RWPE1 (cell line): ENCODE measurements at regions not wholly inside any gene's neighbourhood (a gene's known extent, or its start where the extent isn't known, plus 50 kb on each side); places are given as distances from the start of the nearest gene placed in this dataset.
A peak's percentile ranks its signal among the peaks of the same experiment; 100 is the strongest.

Experiments
- CTCF ChIA-PET: fragments of 350-600 bp; sonication (Branson Sonifier 250); formaldehyde crosslinking; extraction: SDS; loops from one replicate; lab custom pipeline; 2021; lab: Yijun Ruan, JAX
- POLR2A ChIA-PET: fragments of 400-600 bp; formaldehyde crosslinking; extraction: SDS; loops from one replicate; lab custom pipeline; 2020; ENCODE audit warnings: antibody characterized with exemption; ENCODE audit not compliant: low non-redundant PET; lab: Yijun Ruan, JAX
- DNase-seq: peaks from one replicate; pipeline ENCODE4 v3.0.0; 2012; ENCODE audit warnings: low spot score
- H3K27ac ChIP-seq: fragments of 450-650 bp; 2 replicates; pipeline ENCODE4 v1.5.1; 2017
- CTCF ChIP-seq: fragments of 450-650 bp; conservative IDR thresholded peaks from 2 replicates; pipeline ENCODE4 v1.5.1; 2017; ENCODE audit warnings: low read depth, mild to moderate bottlenecking

GRCh38 chr4:163781726-163782125 is 287.2 kb downstream of the TMA16 start:
- DNase-seq: no peak
- ChIA-PET POLR2A (no interaction called here), CTCF (no interaction called here)
- H3K27ac ChIP-seq: no peak overlapping the region
- TF ChIP-seq CTCF: no peak

GRCh38 chr4:163790231-163790630 is 295.7 kb downstream of the TMA16 start:
- POLR2A ChIA-PET: no interaction called here
- no peak overlapping the region for H3K27ac ChIP-seq
- TF ChIP-seq CTCF: no peak
- CTCF ChIA-PET: interaction anchor here (0.7 kb wide), 1 partner anchor 33 kb away, joined by 3 read pairs; no protein-coding TSS in a partner anchor
- no peak for DNase-seq

GRCh38 chr4:163795885-163796284 is 301.4 kb downstream of the TMA16 start:
- no peak for DNase-seq
- TF ChIP-seq CTCF: no peak
- H3K27ac ChIP-seq: no peak overlapping the region
- ChIA-PET POLR2A (no interaction called here), CTCF (interaction anchor here (0.7 kb wide), 1 partner anchor 972 kb away, joined by 4 read pairs; no protein-coding TSS in a partner anchor)

GRCh38 chr4:163804001-163804400 is 309.5 kb downstream of the TMA16 start:
- no peak for DNase-seq
- ChIA-PET CTCF (interaction anchor here (0.6 kb wide), 1 partner anchor 1434 kb away, joined by 3 read pairs; no protein-coding TSS in a partner anchor), POLR2A (no interaction called here)
- TF ChIP-seq CTCF: no peak
- H3K27ac ChIP-seq: no peak overlapping the region

- CTCF ChIA-PET: no interaction called here
- no peak overlapping the region for H3K27ac ChIP-seq
- POLR2A ChIA-PET: no interaction called here
- no peak for DNase-seq
- no peak for TF ChIP-seq CTCF
These were observed 312.2 kb downstream of the TMA16 start for GRCh38 chr4:163806653-163807052.

GRCh38 chr4:163808011-163808410 is 313.5 kb downstream of the TMA16 start:
- DNase-seq: no peak
- ChIA-PET POLR2A (no interaction called here), CTCF (no interaction called here)
- no peak for TF ChIP-seq CTCF
- H3K27ac ChIP-seq: no peak overlapping the region

GRCh38 chr4:163810755-163811154 is 316.3 kb downstream of the TMA16 start:
- TF ChIP-seq CTCF: no peak
- no peak overlapping the region for H3K27ac ChIP-seq
- DNase-seq: peak; percentile 8
- CTCF ChIA-PET: interaction anchor here (0.7 kb wide), 1 partner anchor 416 kb away, joined by 5 read pairs; no protein-coding TSS in a partner anchor
- POLR2A ChIA-PET: no interaction called here
